Testis (tissue), 2 donors: ENCODE measurements at regions not wholly inside any gene's neighbourhood (a gene's known extent, or its start where the extent isn't known, plus 50 kb on each side); places are given as distances from the start of the nearest gene placed in this dataset.

Experiments
- CTCF ChIP-seq, 3 experiments: fragments of 450-650 bp in 2 of 3; fragments of 200-600 bp in 1 of 3; sonication (generic) in 1 of 3; IDR thresholded peaks; one replicate each; pipeline ENCODE4 v1.5.1; 2016 to 2019; ENCODE audit warnings: antibody characterized with exemption in 3 of 3, mild to moderate bottlenecking in 2 of 3, moderate library complexity in 1 of 3
- POLR2A ChIP-seq: fragments of 450-650 bp; IDR thresholded peaks from one replicate; pipeline ENCODE4 v1.6.1; 2017; ENCODE audit warnings: antibody characterized with exemption, mild to moderate bottlenecking, moderate library complexity

- TF ChIP-seq CTCF (IDR thresholded peaks at IDR 0.05) (no peak), POLR2A (no peak)
Measured at GRCh38 chr6:74570044-74570443, 635.8 kb downstream of the COL12A1 start.
